ENCODE measurements at regions not wholly inside any gene's neighbourhood (a gene's known extent, or its start where the extent isn't known, plus 50 kb on each side); places are given as distances from the start of the nearest gene placed in this dataset.

- no peaks in the 10 kb centered on the region for H3K27me3 ChIP-seq (ENCODE audit: insufficient read depth)
- peaks cover 13% of the 10 kb centered on the region; the same call in 2 of the 3 replicates for H3K36me3 Mint-ChIP-seq (ENCODE audit: low read depth)
- no peaks in the 10 kb centered on the region for H3K4me1 ChIP-seq (ENCODE audit: insufficient read depth)
- no peak overlapping the region for H3K4me3 Mint-ChIP-seq
- no peak overlapping the region for H3K4me3 ChIP-seq
- H3K79me2 ChIP-seq (replicated peaks; ENCODE audit: insufficient read depth), result no peaks in the 10 kb centered on the region
- H3K4me1 Mint-ChIP-seq, result peaks cover 4% of the 10 kb centered on the region; the same call in 1 of the 3 replicates
- no peak overlapping the region for H3K27ac Mint-ChIP-seq
- no peaks in the 10 kb centered on the region for H3F3A ChIP-seq (replicated peaks; ENCODE audit: low read depth)
- H3K36me3 ChIP-seq (ENCODE audit: insufficient read depth), result peaks cover 6% of the 10 kb centered on the region; the same call in 1 of the 2 replicates
- no peak overlapping the region for H2AFZ ChIP-seq
- TF ChIP-seq JUNB (IDR thresholded peaks at IDR 0.05; ENCODE audit: unreplicated experiment), result no peak
- TF ChIP-seq, protein P1, sequence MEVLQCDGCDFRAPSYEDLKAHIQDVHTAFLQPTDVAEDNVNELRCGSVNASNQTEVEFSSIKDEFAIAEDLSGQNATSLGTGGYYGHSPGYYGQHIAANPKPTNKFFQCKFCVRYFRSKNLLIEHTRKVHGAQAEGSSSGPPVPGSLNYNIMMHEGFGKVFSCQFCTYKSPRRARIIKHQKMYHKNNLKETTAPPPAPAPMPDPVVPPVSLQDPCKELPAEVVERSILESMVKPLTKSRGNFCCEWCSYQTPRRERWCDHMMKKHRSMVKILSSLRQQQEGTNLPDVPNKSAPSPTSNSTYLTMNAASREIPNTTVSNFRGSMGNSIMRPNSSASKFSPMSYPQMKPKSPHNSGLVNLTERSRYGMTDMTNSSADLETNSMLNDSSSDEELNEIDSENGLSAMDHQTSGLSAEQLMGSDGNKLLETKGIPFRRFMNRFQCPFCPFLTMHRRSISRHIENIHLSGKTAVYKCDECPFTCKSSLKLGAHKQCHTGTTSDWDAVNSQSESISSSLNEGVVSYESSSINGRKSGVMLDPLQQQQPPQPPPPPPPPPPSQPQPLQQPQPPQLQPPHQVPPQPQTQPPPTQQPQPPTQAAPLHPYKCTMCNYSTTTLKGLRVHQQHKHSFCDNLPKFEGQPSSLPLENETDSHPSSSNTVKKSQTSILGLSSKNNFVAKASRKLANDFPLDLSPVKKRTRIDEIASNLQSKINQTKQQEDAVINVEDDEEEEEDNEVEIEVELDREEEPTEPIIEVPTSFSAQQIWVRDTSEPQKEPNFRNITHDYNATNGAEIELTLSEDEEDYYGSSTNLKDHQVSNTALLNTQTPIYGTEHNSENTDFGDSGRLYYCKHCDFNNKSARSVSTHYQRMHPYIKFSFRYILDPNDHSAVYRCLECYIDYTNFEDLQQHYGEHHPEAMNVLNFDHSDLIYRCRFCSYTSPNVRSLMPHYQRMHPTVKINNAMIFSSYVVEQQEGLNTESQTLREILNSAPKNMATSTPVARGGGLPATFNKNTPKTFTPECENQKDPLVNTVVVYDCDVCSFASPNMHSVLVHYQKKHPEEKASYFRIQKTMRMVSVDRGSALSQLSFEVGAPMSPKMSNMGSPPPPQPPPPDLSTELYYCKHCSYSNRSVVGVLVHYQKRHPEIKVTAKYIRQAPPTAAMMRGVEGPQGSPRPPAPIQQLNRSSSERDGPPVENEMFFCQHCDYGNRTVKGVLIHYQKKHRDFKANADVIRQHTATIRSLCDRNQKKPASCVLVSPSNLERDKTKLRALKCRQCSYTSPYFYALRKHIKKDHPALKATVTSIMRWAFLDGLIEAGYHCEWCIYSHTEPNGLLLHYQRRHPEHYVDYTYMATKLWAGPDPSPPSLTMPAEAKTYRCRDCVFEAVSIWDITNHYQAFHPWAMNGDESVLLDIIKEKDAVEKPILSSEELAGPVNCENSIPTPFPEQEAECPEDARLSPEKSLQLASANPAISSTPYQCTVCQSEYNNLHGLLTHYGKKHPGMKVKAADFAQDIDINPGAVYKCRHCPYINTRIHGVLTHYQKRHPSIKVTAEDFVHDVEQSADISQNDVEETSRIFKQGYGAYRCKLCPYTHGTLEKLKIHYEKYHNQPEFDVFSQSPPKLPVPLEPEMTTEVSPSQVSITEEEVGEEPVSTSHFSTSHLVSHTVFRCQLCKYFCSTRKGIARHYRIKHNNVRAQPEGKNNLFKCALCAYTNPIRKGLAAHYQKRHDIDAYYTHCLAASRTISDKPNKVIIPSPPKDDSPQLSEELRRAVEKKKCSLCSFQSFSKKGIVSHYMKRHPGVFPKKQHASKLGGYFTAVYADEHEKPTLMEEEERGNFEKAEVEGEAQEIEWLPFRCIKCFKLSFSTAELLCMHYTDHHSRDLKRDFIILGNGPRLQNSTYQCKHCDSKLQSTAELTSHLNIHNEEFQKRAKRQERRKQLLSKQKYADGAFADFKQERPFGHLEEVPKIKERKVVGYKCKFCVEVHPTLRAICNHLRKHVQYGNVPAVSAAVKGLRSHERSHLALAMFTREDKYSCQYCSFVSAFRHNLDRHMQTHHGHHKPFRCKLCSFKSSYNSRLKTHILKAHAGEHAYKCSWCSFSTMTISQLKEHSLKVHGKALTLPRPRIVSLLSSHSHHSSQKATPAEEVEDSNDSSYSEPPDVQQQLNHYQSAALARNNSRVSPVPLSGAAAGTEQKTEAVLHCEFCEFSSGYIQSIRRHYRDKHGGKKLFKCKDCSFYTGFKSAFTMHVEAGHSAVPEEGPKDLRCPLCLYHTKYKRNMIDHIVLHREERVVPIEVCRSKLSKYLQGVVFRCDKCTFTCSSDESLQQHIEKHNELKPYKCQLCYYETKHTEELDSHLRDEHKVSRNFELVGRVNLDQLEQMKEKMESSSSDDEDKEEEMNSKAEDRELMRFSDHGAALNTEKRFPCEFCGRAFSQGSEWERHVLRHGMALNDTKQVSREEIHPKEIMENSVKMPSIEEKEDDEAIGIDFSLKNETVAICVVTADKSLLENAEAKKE (CRISPR knock-in tag; IDR thresholded peaks at IDR 0.05), result no peak
- TF ChIP-seq EZH2phosphoT487 (IDR thresholded peaks at IDR 0.05; ENCODE audit: unreplicated experiment), result no peak
- no peak overlapping the region for H3K4me2 ChIP-seq
- no peaks in the 10 kb centered on the region for H4K20me1 ChIP-seq (replicated peaks; ENCODE audit: insufficient read depth)
- H3K27ac ChIP-seq (ENCODE audit: low read depth), result no peak overlapping the region
- DNase-seq (ENCODE audit: low spot score) (no peak), ATAC-seq (no peak)
- peaks cover 3% of the 10 kb centered on the region; the same call in 1 of the 2 replicates for H3K9me2 ChIP-seq (ENCODE audit: insufficient read depth)
- H3K27me3 Mint-ChIP-seq (ENCODE audit: insufficient read depth, low read depth, poor library complexity), result peaks cover 3% of the 10 kb centered on the region
- H3K9me3 Mint-ChIP-seq, result peaks cover 15% of the 10 kb centered on the region
Measured at GRCh38 chr4:12445711-12446235, 1017.1 kb upstream of the HS3ST1 start.

DNA sequence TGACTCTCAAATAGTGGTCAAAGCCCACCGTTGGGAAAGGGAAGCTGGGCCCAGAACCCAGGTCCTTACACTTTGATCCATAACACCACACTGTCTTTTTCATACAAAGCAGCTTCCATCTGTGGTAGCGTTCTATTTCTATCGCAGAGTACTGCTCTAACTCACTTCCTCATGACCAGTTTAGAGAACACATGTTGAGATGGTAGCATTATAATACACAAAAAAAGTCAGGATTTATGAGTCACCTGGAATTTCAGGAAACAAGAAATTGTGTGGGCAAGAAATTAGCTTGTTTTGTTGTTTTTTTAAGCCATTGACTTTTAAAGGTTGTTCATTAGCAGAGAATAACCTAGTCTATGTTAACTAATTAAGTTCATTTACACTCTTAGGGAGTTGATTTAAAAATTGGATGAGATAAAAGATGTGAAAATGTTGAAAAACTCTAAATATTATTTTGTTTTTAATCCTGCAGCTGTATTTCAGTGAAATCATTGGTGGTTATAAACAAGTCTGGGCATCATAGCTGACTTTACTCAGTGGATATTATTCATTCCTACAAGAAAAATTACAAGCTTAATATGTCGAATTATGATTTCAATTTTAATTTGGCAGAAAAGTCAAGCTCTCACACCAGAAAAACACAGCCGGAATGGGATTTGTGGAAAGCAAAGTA lies 1011.1 kb upstream of the HS3ST1 start:
- DNase-seq (ENCODE audit: low spot score) (no peak), ATAC-seq (no peak)
- Histone ChIP-seq H3K36me3 (ENCODE audit: insufficient read depth) (no peaks in the 10 kb centered on the region), H3K79me2 (replicated peaks; ENCODE audit: insufficient read depth) (no peaks in the 10 kb centered on the region), H3K4me2 (no peak overlapping the region), H3K27me3 (ENCODE audit: insufficient read depth) (no peaks in the 10 kb centered on the region), H3K9me2 (ENCODE audit: insufficient read depth) (peaks cover 9% of the 10 kb centered on the region; the same call in 1 of the 2 replicates), H2AFZ (no peak overlapping the region), H3K4me1 (ENCODE audit: insufficient read depth) (no peaks in the 10 kb centered on the region), H4K20me1 (replicated peaks; ENCODE audit: insufficient read depth) (no peaks in the 10 kb centered on the region), H3K4me3 (no peak overlapping the region), H3F3A (replicated peaks; ENCODE audit: low read depth) (no peaks in the 10 kb centered on the region), H3K27ac (ENCODE audit: low read depth) (no peak overlapping the region)
- Mint-ChIP-seq H3K27me3 (ENCODE audit: insufficient read depth, low read depth, poor library complexity) (no peaks in the 10 kb centered on the region), H3K4me1 (no peaks in the 10 kb centered on the region), H3K9me3 (no peaks in the 10 kb centered on the region), H3K36me3 (ENCODE audit: low read depth) (no peaks in the 10 kb centered on the region), H3K27ac (no peak overlapping the region; the same call in 1 of the 2 replicates), H3K4me3 (no peak overlapping the region)
- TF ChIP-seq ZNF114 (CRISPR knock-in tag; IDR thresholded peaks at IDR 0.05), result no peak
- no peak for TF ChIP-seq EZH2phosphoT487 (IDR thresholded peaks at IDR 0.05; ENCODE audit: unreplicated experiment)
- no peak for TF ChIP-seq CREB1 (CRISPR knock-in tag; IDR thresholded peaks at IDR 0.05; ENCODE audit: low read depth)
- TF ChIP-seq, protein P1 (CRISPR knock-in tag; IDR thresholded peaks at IDR 0.05), result no peak
